Adrenal gland (tissue), 5 donors: ENCODE measurements at regions not wholly inside any gene's neighbourhood (a gene's known extent, or its start where the extent isn't known, plus 50 kb on each side); places are given as distances from the start of the nearest gene placed in this dataset.

Experiments
- POLR2A ChIP-seq, 2 donors: fragments of 450-650 bp; IDR thresholded peaks; one replicate each; pipeline ENCODE4 v1.6.1; 2017; ENCODE audit warnings: antibody characterized with exemption in 2 of 2, mild to moderate bottlenecking in 2 of 2, moderate library complexity in 1 of 2
- TF ChIP-seq, protein P1 (sequence below), 6 experiments: fragments of 450-650 bp in 4 of 6; fragments of 200-600 bp in 2 of 6; sonication (generic) in 1 of 6; IDR thresholded peaks; 1 replicate in 5 of 6; 2 replicates in 1 of 6; pipeline versions ENCODE4 v1.5.1 to v1.8.0; 2016 to 2021; ENCODE audit warnings: antibody characterized with exemption in 6 of 6, mild to moderate bottlenecking in 2 of 6, moderate library complexity in 1 of 6
- donor health status: DM: no; HTN: no; CAD: no.

DNA sequence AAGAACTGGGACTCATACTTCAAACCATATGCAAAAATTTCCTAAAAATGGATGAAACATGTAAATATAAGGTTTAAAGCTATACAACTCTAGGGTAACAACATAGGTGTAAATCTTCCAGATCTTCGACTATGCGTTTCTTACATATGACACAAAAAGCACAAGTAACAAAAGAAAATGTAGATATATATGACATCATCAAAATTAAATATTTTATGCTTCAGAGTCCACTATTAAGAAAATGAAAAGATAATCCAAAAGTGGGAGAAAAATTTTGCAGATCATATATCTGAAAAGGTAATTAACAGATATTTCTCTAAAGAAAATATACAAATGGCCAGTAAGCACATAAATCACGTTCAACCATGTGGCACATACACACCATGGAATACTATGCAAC is 164.2 kb upstream of the ACTRT1 start:
- TF ChIP-seq, protein P1, sequence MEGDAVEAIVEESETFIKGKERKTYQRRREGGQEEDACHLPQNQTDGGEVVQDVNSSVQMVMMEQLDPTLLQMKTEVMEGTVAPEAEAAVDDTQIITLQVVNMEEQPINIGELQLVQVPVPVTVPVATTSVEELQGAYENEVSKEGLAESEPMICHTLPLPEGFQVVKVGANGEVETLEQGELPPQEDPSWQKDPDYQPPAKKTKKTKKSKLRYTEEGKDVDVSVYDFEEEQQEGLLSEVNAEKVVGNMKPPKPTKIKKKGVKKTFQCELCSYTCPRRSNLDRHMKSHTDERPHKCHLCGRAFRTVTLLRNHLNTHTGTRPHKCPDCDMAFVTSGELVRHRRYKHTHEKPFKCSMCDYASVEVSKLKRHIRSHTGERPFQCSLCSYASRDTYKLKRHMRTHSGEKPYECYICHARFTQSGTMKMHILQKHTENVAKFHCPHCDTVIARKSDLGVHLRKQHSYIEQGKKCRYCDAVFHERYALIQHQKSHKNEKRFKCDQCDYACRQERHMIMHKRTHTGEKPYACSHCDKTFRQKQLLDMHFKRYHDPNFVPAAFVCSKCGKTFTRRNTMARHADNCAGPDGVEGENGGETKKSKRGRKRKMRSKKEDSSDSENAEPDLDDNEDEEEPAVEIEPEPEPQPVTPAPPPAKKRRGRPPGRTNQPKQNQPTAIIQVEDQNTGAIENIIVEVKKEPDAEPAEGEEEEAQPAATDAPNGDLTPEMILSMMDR (IDR thresholded peaks at IDR 0.05), result no peak
- no peak for TF ChIP-seq POLR2A (IDR thresholded peaks at IDR 0.05)
